ENCODE measurements at regions not wholly inside any gene's neighbourhood (a gene's known extent, or its start where the extent isn't known, plus 50 kb on each side); places are given as distances from the start of the nearest gene placed in this dataset.

DNA sequence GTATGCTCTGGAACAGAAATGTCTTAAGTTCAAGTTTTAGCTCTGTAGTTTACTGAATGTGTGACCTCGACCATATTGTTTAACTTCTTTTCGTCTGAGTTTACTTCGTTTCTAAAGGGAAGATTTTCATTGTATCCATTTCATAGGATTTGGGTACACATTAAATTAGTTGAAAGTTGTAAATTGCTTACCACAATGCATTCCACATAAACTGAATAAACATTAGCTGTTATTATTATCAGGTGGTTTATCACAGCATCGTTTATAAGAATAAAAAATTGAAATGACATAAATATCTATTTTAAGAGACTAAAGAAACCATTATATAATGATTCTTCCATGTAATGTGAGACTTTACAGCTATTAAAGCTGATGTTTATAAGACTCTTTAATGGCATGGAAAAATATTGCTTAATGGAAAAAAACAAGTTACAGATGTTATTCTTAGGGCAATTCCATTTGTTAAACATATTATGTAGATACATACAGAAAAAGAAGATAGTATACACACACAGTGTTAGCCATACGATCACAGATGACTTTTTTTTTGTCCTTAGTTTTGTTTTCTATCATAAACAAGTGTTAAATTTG is 342.3 kb upstream of the SGO1 start:
- ChIA-PET POLR2A (no interaction called here), CTCF (interaction anchor here (0.6 kb wide), 1 partner anchor 1335 kb away, joined by 3 read pairs; no protein-coding TSS in a partner anchor)
- Histone ChIP-seq H3K27ac (ENCODE audit: extremely low read depth, low read depth, low read length) (no peak overlapping the region), H3K4me1 (ENCODE audit: control insufficient read depth, insufficient read depth, low read length) (no peaks in the 10 kb centered on the region), H3K9me3 (ENCODE audit: control insufficient read depth, insufficient read depth, low read depth, low read length) (no peaks in the 10 kb centered on the region), H3K4me3 (ENCODE audit: low read depth, low read length) (no peak overlapping the region), H3K36me3 (ENCODE audit: control insufficient read depth in 2 of 2, insufficient read depth in 1 of 2, low read length in 2 of 2) (no peaks in the 10 kb centered on the region)
- TF ChIP-seq, protein P1, sequence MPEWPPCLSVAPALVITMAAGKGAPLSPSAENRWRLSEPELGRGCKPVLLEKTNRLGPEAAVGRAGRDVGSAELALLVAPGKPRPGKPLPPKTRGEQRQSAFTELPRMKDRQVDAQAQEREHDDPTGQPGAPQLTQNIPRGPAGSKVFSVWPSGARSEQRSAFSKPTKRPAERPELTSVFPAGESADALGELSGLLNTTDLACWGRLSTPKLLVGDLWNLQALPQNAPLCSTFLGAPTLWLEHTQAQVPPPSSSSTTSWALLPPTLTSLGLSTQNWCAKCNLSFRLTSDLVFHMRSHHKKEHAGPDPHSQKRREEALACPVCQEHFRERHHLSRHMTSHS (tag by site-specific recombination; IDR thresholded peaks at IDR 0.05): no peak
- TF ChIP-seq ZNF302 (tag by site-specific recombination; IDR thresholded peaks at IDR 0.05; ENCODE audit: low read depth) (no peak), OVOL3 (tag by site-specific recombination; IDR thresholded peaks at IDR 0.05) (no peak), ZNF610 (tag by site-specific recombination; IDR thresholded peaks at IDR 0.05; ENCODE audit: borderline replicate concordance) (no peak)
- TF ChIP-seq, protein P2, sequence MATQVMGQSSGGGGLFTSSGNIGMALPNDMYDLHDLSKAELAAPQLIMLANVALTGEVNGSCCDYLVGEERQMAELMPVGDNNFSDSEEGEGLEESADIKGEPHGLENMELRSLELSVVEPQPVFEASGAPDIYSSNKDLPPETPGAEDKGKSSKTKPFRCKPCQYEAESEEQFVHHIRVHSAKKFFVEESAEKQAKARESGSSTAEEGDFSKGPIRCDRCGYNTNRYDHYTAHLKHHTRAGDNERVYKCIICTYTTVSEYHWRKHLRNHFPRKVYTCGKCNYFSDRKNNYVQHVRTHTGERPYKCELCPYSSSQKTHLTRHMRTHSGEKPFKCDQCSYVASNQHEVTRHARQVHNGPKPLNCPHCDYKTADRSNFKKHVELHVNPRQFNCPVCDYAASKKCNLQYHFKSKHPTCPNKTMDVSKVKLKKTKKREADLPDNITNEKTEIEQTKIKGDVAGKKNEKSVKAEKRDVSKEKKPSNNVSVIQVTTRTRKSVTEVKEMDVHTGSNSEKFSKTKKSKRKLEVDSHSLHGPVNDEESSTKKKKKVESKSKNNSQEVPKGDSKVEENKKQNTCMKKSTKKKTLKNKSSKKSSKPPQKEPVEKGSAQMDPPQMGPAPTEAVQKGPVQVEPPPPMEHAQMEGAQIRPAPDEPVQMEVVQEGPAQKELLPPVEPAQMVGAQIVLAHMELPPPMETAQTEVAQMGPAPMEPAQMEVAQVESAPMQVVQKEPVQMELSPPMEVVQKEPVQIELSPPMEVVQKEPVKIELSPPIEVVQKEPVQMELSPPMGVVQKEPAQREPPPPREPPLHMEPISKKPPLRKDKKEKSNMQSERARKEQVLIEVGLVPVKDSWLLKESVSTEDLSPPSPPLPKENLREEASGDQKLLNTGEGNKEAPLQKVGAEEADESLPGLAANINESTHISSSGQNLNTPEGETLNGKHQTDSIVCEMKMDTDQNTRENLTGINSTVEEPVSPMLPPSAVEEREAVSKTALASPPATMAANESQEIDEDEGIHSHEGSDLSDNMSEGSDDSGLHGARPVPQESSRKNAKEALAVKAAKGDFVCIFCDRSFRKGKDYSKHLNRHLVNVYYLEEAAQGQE (tag by site-specific recombination; IDR thresholded peaks at IDR 0.05): no peak

GRCh38 chr3:20527368-20527767 is 341.4 kb upstream of the SGO1 start:
- POLR2A ChIA-PET: no interaction called here
- Histone ChIP-seq H3K4me3 (ENCODE audit: low read depth, low read length) (no peak overlapping the region), H3K4me1 (ENCODE audit: control insufficient read depth, insufficient read depth, low read length) (no peaks in the 10 kb centered on the region), H3K9me3 (ENCODE audit: control insufficient read depth, insufficient read depth, low read depth, low read length) (no peaks in the 10 kb centered on the region), H3K27ac (ENCODE audit: extremely low read depth, low read depth, low read length) (no peak overlapping the region), H3K36me3 (ENCODE audit: control insufficient read depth in 2 of 2, insufficient read depth in 1 of 2, low read length in 2 of 2) (no peaks in the 10 kb centered on the region)
- CTCF ChIA-PET: no interaction called here
- no peak for TF ChIP-seq ZNF416 (tag by site-specific recombination; IDR thresholded peaks at IDR 0.05)
- TF ChIP-seq HOXD13 (CRISPR knock-in tag; IDR thresholded peaks at IDR 0.05; ENCODE audit: borderline replicate concordance): no peak
- TF ChIP-seq, protein P3, sequence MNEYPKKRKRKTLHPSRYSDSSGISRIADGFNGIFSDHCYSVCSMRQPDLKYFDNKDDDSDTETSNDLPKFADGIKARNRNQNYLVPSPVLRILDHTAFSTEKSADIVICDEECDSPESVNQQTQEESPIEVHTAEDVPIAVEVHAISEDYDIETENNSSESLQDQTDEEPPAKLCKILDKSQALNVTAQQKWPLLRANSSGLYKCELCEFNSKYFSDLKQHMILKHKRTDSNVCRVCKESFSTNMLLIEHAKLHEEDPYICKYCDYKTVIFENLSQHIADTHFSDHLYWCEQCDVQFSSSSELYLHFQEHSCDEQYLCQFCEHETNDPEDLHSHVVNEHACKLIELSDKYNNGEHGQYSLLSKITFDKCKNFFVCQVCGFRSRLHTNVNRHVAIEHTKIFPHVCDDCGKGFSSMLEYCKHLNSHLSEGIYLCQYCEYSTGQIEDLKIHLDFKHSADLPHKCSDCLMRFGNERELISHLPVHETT (tag by site-specific recombination; IDR thresholded peaks at IDR 0.05): no peak
- TF ChIP-seq MEIS1 (CRISPR knock-in tag; IDR thresholded peaks at IDR 0.05; ENCODE audit: borderline replicate concordance): no peak
- TF ChIP-seq ZNF140 (tag by site-specific recombination; IDR thresholded peaks at IDR 0.05): no peak
- TF ChIP-seq GLI2 (tag by site-specific recombination; IDR thresholded peaks at IDR 0.05; ENCODE audit: borderline replicate concordance, low read depth): no peak
- no peak for TF ChIP-seq GLIS2 (tag by site-specific recombination; IDR thresholded peaks at IDR 0.05)
- TF ChIP-seq ZSCAN16 (tag by site-specific recombination; IDR thresholded peaks at IDR 0.05): no peak
- no peak for TF ChIP-seq ZNF155 (tag by site-specific recombination; IDR thresholded peaks at IDR 0.05)
- no peak for TF ChIP-seq ZBTB11 (tag by site-specific recombination; conservative IDR thresholded peaks at IDR 0.05; ENCODE audit: low read depth)
- TF ChIP-seq ZNF600 (tag by site-specific recombination; IDR thresholded peaks at IDR 0.05): no peak
- TF ChIP-seq HIC1 (tag by site-specific recombination; IDR thresholded peaks at IDR 0.05): no peak
- no peak for TF ChIP-seq RBAK (tag by site-specific recombination; IDR thresholded peaks at IDR 0.05)
